CD4-positive, CD25-positive, alpha-beta regulatory T cell (primary cell): ENCODE measurements at regions not wholly inside any gene's neighbourhood (a gene's known extent, or its start where the extent isn't known, plus 50 kb on each side); places are given as distances from the start of the nearest gene placed in this dataset.

Source experiments
- ATAC-seq, 2 donors: fragments of 150-1000 bp; cut with Tn5 transposase; one replicate each; pipeline ENCODE4 v1.10.0; 2021; ENCODE audit warnings: low read depth in 2 of 2, moderate number of reproducible peaks in 2 of 2, moderate library complexity in 1 of 2
- DNase-seq, 3 donors: peaks; one replicate each; pipeline versions ENCODE4 v3.0.0 to v3.0.0-alpha.2; 2012 to 2022; ENCODE audit warnings: mixed read lengths in 1 of 3
- H3K27ac ChIP-seq: one replicate; pipeline ENCODE4 v1.7.0; 2013; ENCODE audit warnings: mild to moderate bottlenecking, low read length; ENCODE audit not compliant: insufficient read depth, poor library complexity, severe bottlenecking
- H3K27me3 ChIP-seq: one replicate; pipeline ENCODE4 v1.7.0; 2013; ENCODE audit warnings: low read length; ENCODE audit not compliant: control insufficient read depth, insufficient read depth
- H3K36me3 ChIP-seq: one replicate; pipeline ENCODE4 v1.7.0; 2013; ENCODE audit warnings: mild to moderate bottlenecking, low read length, moderate library complexity; ENCODE audit not compliant: control insufficient read depth, insufficient read depth
- H3K4me1 ChIP-seq: 2 replicates; pipeline ENCODE4 v1.7.0; 2013; ENCODE audit warnings: mild to moderate bottlenecking, low read length; ENCODE audit not compliant: insufficient read depth, control insufficient read depth, poor library complexity, severe bottlenecking
- H3K4me3 ChIP-seq: one replicate; pipeline ENCODE4 v1.7.0; 2013; ENCODE audit warnings: low read depth, mild to moderate bottlenecking, low read length, moderate library complexity
- H3K9me3 ChIP-seq, 2 experiments: 1 replicate in 1 of 2; 2 replicates in 1 of 2; pipeline ENCODE4 v1.7.0; 2013; ENCODE audit warnings: low read length in 2 of 2, mild to moderate bottlenecking in 1 of 2, moderate library complexity in 1 of 2; ENCODE audit not compliant: control insufficient read depth in 2 of 2
- H3K27ac Mint-ChIP-seq, 3 donors: one replicate each; pipeline ENCODE4 v1.8.0; 2020 to 2022; ENCODE audit warnings: mild to moderate bottlenecking in 3 of 3, mixed read lengths in 3 of 3, moderate library complexity in 2 of 3
- H3K27me3 Mint-ChIP-seq: one replicate; pipeline ENCODE4 v1.8.0; 2022; ENCODE audit warnings: mild to moderate bottlenecking, mixed read lengths
- H3K36me3 Mint-ChIP-seq: one replicate; pipeline ENCODE4 v1.8.0; 2020; ENCODE audit warnings: mixed read lengths
- H3K4me1 Mint-ChIP-seq, 4 donors: one replicate each; pipeline ENCODE4 v1.8.0; 2020 to 2022; ENCODE audit warnings: mixed read lengths in 4 of 4, mild to moderate bottlenecking in 1 of 4
- H3K4me3 Mint-ChIP-seq, 4 donors: one replicate each; pipeline ENCODE4 v1.8.0; 2020 to 2022; ENCODE audit warnings: mild to moderate bottlenecking in 4 of 4, mixed read lengths in 4 of 4, moderate library complexity in 3 of 4
- H3K9me3 Mint-ChIP-seq, 7 donors: one replicate each; pipeline ENCODE4 v1.8.0; 2020 to 2022; ENCODE audit warnings: mixed read lengths in 7 of 7, mild to moderate bottlenecking in 3 of 7, moderate library complexity in 2 of 7

- peaks cover 4% of the 10 kb centered on the region for H3K27me3 Mint-ChIP-seq
- H3K36me3 Mint-ChIP-seq = no peaks in the 10 kb centered on the region
- no peak overlapping the region for H3K4me3 ChIP-seq
- H3K9me3 ChIP-seq = no peaks in the 10 kb centered on the region
- H3K27me3 ChIP-seq = no peaks in the 10 kb centered on the region
- H3K4me3 Mint-ChIP-seq = no peak overlapping the region
- H3K27ac Mint-ChIP-seq = no peak overlapping the region
- no peaks in the 10 kb centered on the region for H3K4me1 Mint-ChIP-seq
- no peak for DNase-seq
- H3K36me3 ChIP-seq = no peaks in the 10 kb centered on the region
- H3K9me3 Mint-ChIP-seq = peaks cover 0 to 9% (median 0%) of the 10 kb centered on the region in 7 donors
- no peak for ATAC-seq
- H3K27ac ChIP-seq = no peak overlapping the region
- no peaks in the 10 kb centered on the region for H3K4me1 ChIP-seq
Measured at GRCh38 chr4:71976523-71976922, 55.3 kb upstream of the NPFFR2 start.

- H3K27me3 ChIP-seq = no peaks in the 10 kb centered on the region
- ATAC-seq (no peak), DNase-seq (no peak)
- H3K4me3 ChIP-seq = no peak overlapping the region
- no peak overlapping the region for H3K27ac ChIP-seq
- Mint-ChIP-seq H3K9me3 (peaks cover 0 to 8% (median under 1%) of the 10 kb centered on the region in 7 donors), H3K4me3 (no peak overlapping the region), H3K36me3 (no peaks in the 10 kb centered on the region), H3K27me3 (peaks cover 4% of the 10 kb centered on the region), H3K27ac (no peak overlapping the region), H3K4me1 (no peaks in the 10 kb centered on the region)
- no peaks in the 10 kb centered on the region for H3K36me3 ChIP-seq
- H3K9me3 ChIP-seq = no peaks in the 10 kb centered on the region
- H3K4me1 ChIP-seq = no peaks in the 10 kb centered on the region
Measured at GRCh38 chr4:71978210-71978835, 53.5 kb upstream of the NPFFR2 start.

- H3K27ac Mint-ChIP-seq = no peak overlapping the region
- DNase-seq (no peak), ATAC-seq (no peak)
- no peak overlapping the region for H3K4me3 ChIP-seq
- H3K27me3 ChIP-seq = no peaks in the 10 kb centered on the region
- no peaks in the 10 kb centered on the region for H3K36me3 Mint-ChIP-seq
- no peaks in the 10 kb centered on the region for H3K36me3 ChIP-seq
- no peak overlapping the region for H3K4me3 Mint-ChIP-seq
- H3K27ac ChIP-seq = no peak overlapping the region
- no peaks in the 10 kb centered on the region for H3K4me1 ChIP-seq
- H3K4me1 Mint-ChIP-seq = no peaks in the 10 kb centered on the region
- H3K9me3 Mint-ChIP-seq = peaks cover 0 to 13% (median 3%) of the 10 kb centered on the region in 7 donors
- H3K9me3 ChIP-seq = no peaks in the 10 kb centered on the region
- H3K27me3 Mint-ChIP-seq = peaks cover 4% of the 10 kb centered on the region
Measured at GRCh38 chr4:71980976-71981375, 50.8 kb upstream of the NPFFR2 start.
